ENCODE measurements at regions not wholly inside any gene's neighbourhood (a gene's known extent, or its start where the extent isn't known, plus 50 kb on each side); places are given as distances from the start of the nearest gene placed in this dataset.

GRCh38 chr5:71859515-71859914, 140.4 kb downstream of the CARTPT start:
- POLR2A ChIA-PET (ENCODE audit: unreplicated experiment) = no interaction called here
- Histone ChIP-seq H2BK120ac (ENCODE audit: low read depth, low read length) (no peak overlapping the region), H2AFZ (replicated peaks; ENCODE audit: low read length, poor library complexity) (no peak overlapping the region), H2AK9ac (replicated peaks; ENCODE audit: low read depth, low read length, poor library complexity) (no peak overlapping the region), H2BK20ac (ENCODE audit: low read depth, low read length) (no peak overlapping the region), H3K23ac (ENCODE audit: low read depth, low read length) (no peak overlapping the region), H3K79me1 (ENCODE audit: low read depth in 1 of 2, low read length in 2 of 2) (no peaks in the 10 kb centered on the region), H4K5ac (ENCODE audit: low read depth, low read length) (no peak overlapping the region), H3K27ac (ENCODE audit: insufficient read depth, low read length) (no peak overlapping the region), H3K9me1 (ENCODE audit: insufficient read depth, low read length) (no peaks in the 10 kb centered on the region), H3K56ac (ENCODE audit: extremely low read depth, insufficient read depth, low read length) (no peak overlapping the region), H4K20me1 (ENCODE audit: insufficient read depth, low read length) (no peaks in the 10 kb centered on the region), H3K36me3 (ENCODE audit: control insufficient read depth, insufficient read depth, low read length) (no peaks in the 10 kb centered on the region), H3K4me1 (ENCODE audit: control insufficient read depth, insufficient read depth, low read length) (no peaks in the 10 kb centered on the region), H3K4ac (ENCODE audit: low read depth, low read length) (no peak overlapping the region), H3K9me3 (ENCODE audit: control insufficient read depth, insufficient read depth, low read length) (peaks cover 3% of the 10 kb centered on the region), H3K27me3 (ENCODE audit: control insufficient read depth, insufficient read depth, low read length) (peaks cover 25% of the 10 kb centered on the region), H2BK15ac (ENCODE audit: low read depth, low read length) (no peak overlapping the region), H3K14ac (replicated peaks; ENCODE audit: low read depth, low read length) (no peak overlapping the region), H3K4me3 (ENCODE audit: insufficient read depth, low read depth, low read length) (no peak overlapping the region), H3K9ac (ENCODE audit: low read depth, low read length) (no peak overlapping the region), H2AK5ac (ENCODE audit: low read depth, low read length) (no peak overlapping the region), H2BK5ac (ENCODE audit: low read depth, low read length, poor library complexity, severe bottlenecking) (no peak overlapping the region), H4K91ac (ENCODE audit: insufficient read depth, low read depth, low read length) (no peak overlapping the region), H3K18ac (ENCODE audit: low read depth, low read length) (no peak overlapping the region), H4K8ac (ENCODE audit: low read depth in 2 of 2, low read length in 2 of 2) (no peak overlapping the region), H3K4me2 (ENCODE audit: low read depth, low read length) (no peak overlapping the region)
- DNase-seq = no peak
- in situ Hi-C loops (cut with MboI; ENCODE audit: low sequenced_read_pairs) (no loop called here), dilution Hi-C loops (cut with HindIII; ENCODE audit: low sequenced_read_pairs, unreplicated experiment) (no loop called here), intact Hi-C loops (cut with micrococcal nuclease) (no loop called here)
- no TSS peak for BruUV-seq (replicated peaks)
- TF ChIP-seq CHD1 (IDR thresholded peaks at IDR 0.05; ENCODE audit: low read depth, low read length) (no peak), CTCF (conservative IDR thresholded peaks at IDR 0.05; ENCODE audit: low read depth, low read length) (no peak), NFE2L2 (IDR thresholded peaks at IDR 0.05; ENCODE audit: low read depth, low read length) (no peak), USF2 (IDR thresholded peaks at IDR 0.05; ENCODE audit: low read depth, low read length) (no peak), MAFK (IDR thresholded peaks at IDR 0.05; ENCODE audit: low read depth, low read length) (no peak), BHLHE40 (IDR thresholded peaks at IDR 0.05; ENCODE audit: low read depth, low read length) (no peak), MXI1 (IDR thresholded peaks at IDR 0.05; ENCODE audit: borderline replicate concordance, low read depth, low read length) (no peak), RFX5 (IDR thresholded peaks at IDR 0.05; ENCODE audit: low read depth, low read length) (no peak), MAZ (IDR thresholded peaks at IDR 0.05; ENCODE audit: borderline replicate concordance, low read depth, low read length) (no peak), FOS (IDR thresholded peaks at IDR 0.05; ENCODE audit: low read depth, low read length) (no peak), ELK1 (IDR thresholded peaks at IDR 0.05; ENCODE audit: borderline replicate concordance, low read depth, low read length) (no peak), RCOR1 (IDR thresholded peaks at IDR 0.05; ENCODE audit: insufficient replicate concordance, low read length) (no peak), SMC3 (IDR thresholded peaks at IDR 0.05; ENCODE audit: low read depth, low read length) (no peak), CEBPB (IDR thresholded peaks at IDR 0.05; ENCODE audit: low read depth, low read length) (no peak), POLR2A (IDR thresholded peaks at IDR 0.05; ENCODE audit: low read depth, low read length) (no peak)
- CTCF ChIA-PET = interaction anchor here (0.8 kb wide), 1 partner anchor 12 kb away, joined by 4 read pairs; no protein-coding TSS in a partner anchor
- no CpG with 5 or more reads among the region's 4 CpGs for WGBS, 2 experiments (ENCODE audit: extremely low coverage in 2 of 2, insufficient read length in 1 of 2)
- no peak for ATAC-seq (ENCODE audit: low read depth)

All from IMR-90 (cell line).